T-cell (primary cell): ENCODE measurements at regions not wholly inside any gene's neighbourhood (a gene's known extent, or its start where the extent isn't known, plus 50 kb on each side); places are given as distances from the start of the nearest gene placed in this dataset.

Experiments
- ATAC-seq, 4 experiments: fragments of 200-7000 bp in 3 of 4; fragments of 150-1000 bp in 1 of 4; cut with Tn5 transposase; replicated peaks in 1 of 4; 1 replicate in 3 of 4; 2 replicates in 1 of 4; pipeline ENCODE4 v1.10.0; 2021; ENCODE audit warnings: moderate library complexity in 3 of 4, mild to moderate bottlenecking in 2 of 4, moderate number of reproducible peaks in 1 of 4
- CTCF ChIA-PET, 2 donors: fragments of 300-600 bp; sonication (Branson Sonifier 250); formaldehyde crosslinking; loops; one replicate each; lab custom pipeline; 2022; ENCODE audit warnings: antibody characterized with exemption in 2 of 2; lab: Charles Lee
- POLR2A ChIA-PET, 2 donors: fragments of 300-600 bp; sonication (Branson Sonifier 250); formaldehyde crosslinking; loops; one replicate each; lab custom pipeline; 2022; ENCODE audit warnings: antibody characterized with exemption in 2 of 2; lab: Charles Lee
- DNase-seq, 35 experiments: peaks; one replicate each; pipeline versions ENCODE4 v3.0.0 to v3.0.0-alpha.2; 2013 to 2023
- H3K27ac ChIP-seq: one replicate; pipeline ENCODE4 v1.5.1; 2013; ENCODE audit warnings: low read length
- H3K27me3 ChIP-seq, 2 experiments: replicated peaks in 1 of 2; 1 replicate in 1 of 2; 2 replicates in 1 of 2; pipeline versions ENCODE4 v1.6.1 to v1.7.0; 2013; ENCODE audit warnings: low read length in 1 of 2, mixed read lengths in 1 of 2; ENCODE audit not compliant: control insufficient read depth in 2 of 2, insufficient read depth in 2 of 2; ENCODE audit errors: extremely low read depth in 1 of 2
- H3K36me3 ChIP-seq, 2 donors: 1 replicate in 1 of 2; 2 replicates in 1 of 2; pipeline versions ENCODE4 v1.6.1 to v1.7.0; 2013; ENCODE audit warnings: low read length in 1 of 2; ENCODE audit not compliant: control insufficient read depth in 2 of 2, insufficient read depth in 1 of 2; ENCODE audit errors: extremely low read depth in 1 of 2
- H3K4me1 ChIP-seq, 2 experiments: 1 replicate in 1 of 2; 2 replicates in 1 of 2; pipeline versions ENCODE4 v1.6.1 to v1.7.0; 2013; ENCODE audit warnings: low read length in 2 of 2, mixed read lengths in 1 of 2; ENCODE audit not compliant: insufficient read depth in 2 of 2, control insufficient read depth in 1 of 2; ENCODE audit errors: extremely low read depth in 1 of 2
- H3K4me3 ChIP-seq, 2 donors: 1 replicate in 1 of 2; 2 replicates in 1 of 2; pipeline versions ENCODE4 v1.5.1 to v1.7.0; 2013; ENCODE audit warnings: mild to moderate bottlenecking in 2 of 2, low read length in 1 of 2, moderate library complexity in 1 of 2; ENCODE audit not compliant: control insufficient read depth in 1 of 2; ENCODE audit errors: extremely low read depth in 1 of 2
- H3K9me3 ChIP-seq: 2 replicates; pipeline ENCODE4 v1.7.0; 2013
- H3K27ac Mint-ChIP-seq, 2 donors: one replicate each; pipeline ENCODE4 v1.8.0; 2020 to 2021; ENCODE audit warnings: mild to moderate bottlenecking in 2 of 2, mixed read lengths in 2 of 2
- H3K27me3 Mint-ChIP-seq, 2 donors: one replicate each; pipeline ENCODE4 v1.8.0; 2021 to 2022; ENCODE audit warnings: mixed read lengths in 2 of 2
- H3K36me3 Mint-ChIP-seq: one replicate; pipeline ENCODE4 v1.8.0; 2021; ENCODE audit warnings: mixed read lengths
- H3K4me1 Mint-ChIP-seq, 3 donors: one replicate each; pipeline ENCODE4 v1.8.0; 2020 to 2022; ENCODE audit warnings: mixed read lengths in 3 of 3, mild to moderate bottlenecking in 1 of 3
- H3K4me3 Mint-ChIP-seq, 3 donors: one replicate each; pipeline ENCODE4 v1.8.0; 2020 to 2022; ENCODE audit warnings: mild to moderate bottlenecking in 3 of 3, mixed read lengths in 3 of 3, moderate library complexity in 3 of 3
- H3K9me3 Mint-ChIP-seq, 3 donors: one replicate each; pipeline ENCODE4 v1.8.0; 2020 to 2022; ENCODE audit warnings: mixed read lengths in 3 of 3
- WGBS: methylation state at CpG from one replicate; pipeline ENCODE4 v1.1.5; 2013; ENCODE audit warnings: missing lambda C conversion rate; ENCODE audit not compliant: insufficient coverage; 5-methylcytosine and 5-hydroxymethylcytosine counted together

DNA sequence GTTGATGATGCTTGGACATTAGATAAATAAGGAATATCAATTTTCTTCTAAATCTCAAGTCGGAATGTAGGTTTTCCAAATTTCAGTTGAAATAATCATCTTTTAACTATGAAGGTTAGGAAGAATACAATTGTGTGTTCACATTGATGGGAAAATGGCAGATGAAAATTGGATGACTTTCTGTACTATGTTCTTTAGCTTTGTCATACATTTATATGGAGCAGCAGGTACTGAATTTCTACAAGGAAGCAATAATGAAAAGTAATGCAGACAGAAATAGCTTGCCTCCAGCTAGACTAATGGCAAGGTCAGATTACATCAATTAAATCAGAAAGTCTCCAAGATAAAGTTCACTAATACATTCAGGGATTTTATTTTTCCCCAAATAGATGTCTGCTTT lies 1423.7 kb upstream of the PCDH20 start:
- no peaks in the 10 kb centered on the region for H3K4me1 Mint-ChIP-seq
- H3K27ac Mint-ChIP-seq: no peak overlapping the region
- no peaks in the 10 kb centered on the region for H3K27me3 ChIP-seq
- H3K27ac ChIP-seq: no peak overlapping the region
- H3K4me3 Mint-ChIP-seq: no peak overlapping the region
- no peak overlapping the region for H3K4me3 ChIP-seq
- WGBS: no CpG with 5 or more reads among the region's 1 CpG
- no peaks in the 10 kb centered on the region for H3K36me3 ChIP-seq
- ATAC-seq (no peak), DNase-seq (no peak)
- POLR2A ChIA-PET: no interaction called here
- CTCF ChIA-PET: no interaction called here
- H3K9me3 ChIP-seq: no peaks in the 10 kb centered on the region
- no peaks in the 10 kb centered on the region for H3K36me3 Mint-ChIP-seq
- no peaks in the 10 kb centered on the region for H3K27me3 Mint-ChIP-seq
- H3K4me1 ChIP-seq: no peaks in the 10 kb centered on the region
- peaks cover 6 to 8% (median 7%) of the 10 kb centered on the region in 3 donors for H3K9me3 Mint-ChIP-seq

DNA sequence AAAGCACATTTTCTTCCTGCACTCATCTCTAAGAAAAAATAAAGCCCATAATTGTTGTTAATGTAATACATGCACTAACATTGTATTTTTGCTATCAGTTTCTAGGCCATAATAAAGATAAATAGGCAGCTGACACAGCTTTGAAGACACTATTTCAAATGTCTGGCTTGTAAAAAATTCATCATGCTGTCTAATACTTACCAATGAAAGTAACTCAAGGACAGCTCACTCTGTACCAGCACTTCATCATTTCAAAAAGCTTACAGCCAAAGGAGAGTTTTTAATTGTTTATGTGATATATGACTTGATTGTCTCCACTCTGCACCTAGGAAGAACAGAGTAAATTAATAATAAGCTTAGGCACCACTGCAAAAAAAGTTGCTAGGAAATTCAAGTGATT lies 1423.3 kb upstream of the PCDH20 start:
- Histone ChIP-seq H3K36me3 (no peaks in the 10 kb centered on the region), H3K27me3 (no peaks in the 10 kb centered on the region), H3K27ac (no peak overlapping the region), H3K4me1 (no peaks in the 10 kb centered on the region), H3K4me3 (no peak overlapping the region), H3K9me3 (no peaks in the 10 kb centered on the region)
- Mint-ChIP-seq H3K4me1 (no peaks in the 10 kb centered on the region), H3K27ac (no peak overlapping the region), H3K27me3 (no peaks in the 10 kb centered on the region), H3K36me3 (no peaks in the 10 kb centered on the region), H3K9me3 (peaks cover 5 to 8% (median 6%) of the 10 kb centered on the region in 3 donors), H3K4me3 (no peak overlapping the region)
- ATAC-seq (no peak), DNase-seq (no peak)
- ChIA-PET CTCF (no interaction called here), POLR2A (no interaction called here)

DNA sequence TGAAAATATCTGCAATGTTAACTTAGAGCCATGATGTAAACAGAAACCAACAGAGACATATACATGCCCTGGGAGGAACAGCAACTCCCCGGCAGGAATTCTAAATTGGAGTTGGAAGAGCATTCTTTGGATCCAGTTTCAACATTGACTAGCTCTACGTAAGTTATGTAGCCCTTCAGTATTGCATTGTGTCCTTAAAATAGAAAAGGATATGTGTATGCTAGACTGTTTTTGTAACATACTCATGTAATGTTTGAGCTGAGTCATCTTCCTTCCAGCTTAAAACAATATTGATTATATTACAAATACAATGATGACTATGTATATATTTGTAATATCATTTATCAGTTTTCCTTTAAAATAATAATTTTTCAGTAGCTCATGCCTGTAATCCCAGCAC lies 1422.2 kb upstream of the PCDH20 start:
- ATAC-seq: no peak
- 86% methylated on average over 2 of the region's 2 CpGs for WGBS
- H3K9me3 Mint-ChIP-seq: peaks cover 0 to 8% (median 6%) of the 10 kb centered on the region in 3 donors
- POLR2A ChIA-PET: no interaction called here
- Histone ChIP-seq H3K36me3 (no peaks in the 10 kb centered on the region), H3K4me3 (no peak overlapping the region), H3K27ac (no peak overlapping the region), H3K9me3 (no peaks in the 10 kb centered on the region), H3K27me3 (no peaks in the 10 kb centered on the region), H3K4me1 (no peaks in the 10 kb centered on the region)
- CTCF ChIA-PET: no interaction called here
- no peak overlapping the region for H3K4me3 Mint-ChIP-seq
- H3K27ac Mint-ChIP-seq: no peak overlapping the region
- no peaks in the 10 kb centered on the region for H3K27me3 Mint-ChIP-seq
- H3K36me3 Mint-ChIP-seq: no peaks in the 10 kb centered on the region
- DNase-seq: no peak
- no peaks in the 10 kb centered on the region for H3K4me1 Mint-ChIP-seq

DNA sequence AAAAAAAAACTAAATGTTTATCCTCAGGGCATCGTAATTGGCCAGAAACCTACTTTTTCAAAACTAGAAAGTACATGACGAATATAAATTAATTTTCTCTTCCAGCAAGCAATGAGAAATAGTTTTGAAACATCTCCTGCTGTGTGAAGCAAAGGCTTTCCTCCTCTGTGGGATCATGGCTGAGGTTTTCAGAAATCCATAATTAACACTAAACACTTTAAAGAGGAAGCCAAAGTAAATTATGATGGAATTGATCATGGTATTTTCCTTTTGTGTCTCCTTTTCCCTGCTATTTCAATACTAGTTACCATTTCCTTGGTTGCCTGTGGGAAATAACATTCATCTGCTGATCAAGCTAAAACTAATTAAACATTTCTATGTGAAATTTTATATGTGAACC lies 1413.8 kb upstream of the PCDH20 start:
- WGBS: no CpG with 5 or more reads among the region's 2 CpGs
- Mint-ChIP-seq H3K4me1 (no peaks in the 10 kb centered on the region), H3K9me3 (peaks cover 12 to 27% (median 21%) of the 10 kb centered on the region in 3 donors), H3K36me3 (no peaks in the 10 kb centered on the region), H3K27ac (no peak overlapping the region), H3K27me3 (no peaks in the 10 kb centered on the region), H3K4me3 (no peak overlapping the region)
- POLR2A ChIA-PET: no interaction called here
- H3K4me1 ChIP-seq: no peaks in the 10 kb centered on the region
- no peaks in the 10 kb centered on the region for H3K9me3 ChIP-seq
- H3K36me3 ChIP-seq: no peaks in the 10 kb centered on the region
- CTCF ChIA-PET: no interaction called here
- ATAC-seq (no peak), DNase-seq (no peak)
- no peak overlapping the region for H3K27ac ChIP-seq
- H3K27me3 ChIP-seq: no peaks in the 10 kb centered on the region
- H3K4me3 ChIP-seq: no peak overlapping the region

DNA sequence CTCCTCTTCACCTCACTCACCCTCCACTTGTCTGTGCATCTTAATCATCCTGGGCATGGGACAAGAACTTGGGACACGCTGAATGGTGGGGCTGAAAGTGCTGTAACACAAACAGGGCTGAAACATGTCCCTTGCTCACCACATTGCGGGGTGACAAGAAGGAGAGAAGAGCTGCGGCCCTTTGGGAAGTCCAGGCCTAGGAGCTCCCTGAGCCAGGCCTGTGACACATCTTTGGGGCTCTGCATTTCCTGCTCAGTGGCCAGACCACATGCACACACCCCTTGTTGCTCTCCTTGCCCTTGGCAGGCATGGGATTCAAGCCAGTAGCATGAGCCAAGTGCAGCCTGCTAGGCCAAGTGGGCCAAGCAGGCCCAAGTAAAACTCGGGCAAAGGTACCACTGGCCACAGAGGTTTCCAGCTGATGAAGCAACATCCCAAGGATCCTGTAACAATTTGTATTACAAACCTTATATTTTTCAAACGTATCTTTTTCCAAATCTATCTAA lies 1384.3 kb upstream of the PCDH20 start:
- Histone ChIP-seq H3K27me3 (no peaks in the 10 kb centered on the region), H3K4me1 (no peaks in the 10 kb centered on the region), H3K36me3 (no peaks in the 10 kb centered on the region), H3K27ac (no peak overlapping the region), H3K9me3 (no peaks in the 10 kb centered on the region), H3K4me3 (no peak overlapping the region)
- Mint-ChIP-seq H3K4me3 (no peak overlapping the region), H3K9me3 (peaks cover 0 to 6% (median 2%) of the 10 kb centered on the region in 3 donors), H3K4me1 (no peaks in the 10 kb centered on the region), H3K27me3 (no peaks in the 10 kb centered on the region), H3K36me3 (no peaks in the 10 kb centered on the region), H3K27ac (no peak overlapping the region)
- ATAC-seq: no peak
- CTCF ChIA-PET: no interaction called here
- 58% methylated on average over 4 of the region's 5 CpGs for whole genome bisulfite sequencing
- POLR2A ChIA-PET: no interaction called here
- DNase-seq: no peak

DNA sequence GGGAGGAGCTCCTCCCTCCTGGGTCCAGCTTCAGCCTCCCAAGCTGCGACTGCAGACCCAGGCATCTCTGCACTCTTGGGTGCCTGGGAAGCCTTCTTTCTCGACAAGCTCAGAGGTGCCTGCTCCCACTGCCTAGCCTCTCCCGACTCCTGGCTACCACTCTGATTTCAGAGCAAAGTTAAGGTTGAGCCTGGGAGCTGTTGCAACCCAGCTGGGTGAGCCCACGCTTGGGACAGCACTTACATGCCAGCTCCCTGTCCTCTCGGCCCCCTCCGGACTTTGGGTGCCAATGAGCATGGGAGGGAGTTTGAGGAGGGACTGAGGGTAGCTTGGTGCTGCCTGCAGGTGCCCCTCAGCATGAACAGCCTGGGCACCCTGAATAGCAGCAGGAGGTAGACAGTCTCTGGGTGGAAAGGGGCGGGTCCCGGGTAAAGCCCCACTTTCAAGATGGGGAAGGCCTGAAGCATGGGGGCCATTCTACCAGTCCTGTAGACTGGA lies 1383.4 kb upstream of the PCDH20 start:
- CTCF ChIA-PET: no interaction called here

DNA sequence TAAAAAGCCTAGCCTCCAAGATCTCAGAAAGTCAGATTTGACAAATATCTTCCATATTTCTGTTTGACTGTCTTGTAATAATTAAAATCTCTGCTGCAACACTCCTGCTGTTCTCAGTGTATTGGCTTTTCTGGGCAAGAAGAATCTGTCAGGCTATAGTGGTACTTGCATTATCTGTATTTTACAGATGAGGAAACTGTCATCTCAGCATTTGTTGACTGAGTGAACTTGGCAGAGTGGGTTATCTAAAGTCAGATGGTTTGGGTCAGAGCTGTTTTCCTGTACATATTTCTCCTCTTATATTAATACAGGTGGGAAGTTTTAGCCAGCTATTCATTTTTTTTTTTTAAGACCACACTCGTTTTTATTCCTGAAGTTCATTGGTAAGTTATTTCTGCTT lies 1378.2 kb upstream of the PCDH20 start:
- CTCF ChIA-PET: no interaction called here
- DNase-seq (no peak), ATAC-seq (no peak)
- Histone ChIP-seq H3K9me3 (no peaks in the 10 kb centered on the region), H3K27ac (no peak overlapping the region), H3K36me3 (no peaks in the 10 kb centered on the region), H3K27me3 (no peaks in the 10 kb centered on the region), H3K4me1 (no peaks in the 10 kb centered on the region), H3K4me3 (no peak overlapping the region)
- Mint-ChIP-seq H3K4me3 (no peak overlapping the region), H3K4me1 (no peaks in the 10 kb centered on the region), H3K27me3 (no peaks in the 10 kb centered on the region), H3K27ac (no peak overlapping the region), H3K36me3 (no peaks in the 10 kb centered on the region), H3K9me3 (peaks cover 4 to 11% (median 9%) of the 10 kb centered on the region in 3 donors)
- no CpG with 5 or more reads among the region's 1 CpG for WGBS
- POLR2A ChIA-PET: no interaction called here

More for the DNA sequence above, 1383.4 kb upstream of the PCDH20 start:
- Mint-ChIP-seq H3K36me3 (no peaks in the 10 kb centered on the region), H3K27ac (no peak overlapping the region), H3K4me1 (no peaks in the 10 kb centered on the region), H3K27me3 (no peaks in the 10 kb centered on the region), H3K9me3 (peaks cover 0 to 6% (median 2%) of the 10 kb centered on the region in 3 donors), H3K4me3 (no peak overlapping the region)
- no peaks in the 10 kb centered on the region for H3K27me3 ChIP-seq
- POLR2A ChIA-PET: no interaction called here
- no peaks in the 10 kb centered on the region for H3K9me3 ChIP-seq
- DNase-seq: no peak
- no peak for ATAC-seq
- H3K4me1 ChIP-seq: no peaks in the 10 kb centered on the region
- 79% methylated on average over 4 of the region's 8 CpGs for WGBS
- H3K27ac ChIP-seq: no peak overlapping the region
- no peaks in the 10 kb centered on the region for H3K36me3 ChIP-seq
- H3K4me3 ChIP-seq: no peak overlapping the region
